ENCODE measurements at regions not wholly inside any gene's neighbourhood (a gene's known extent, or its start where the extent isn't known, plus 50 kb on each side); places are given as distances from the start of the nearest gene placed in this dataset.

- no peak for TF ChIP-seq NKRF (IDR thresholded peaks at IDR 0.05; ENCODE audit: borderline replicate concordance)
- 0 out of 2 replicates have a peak, but pooled peaks have one; percentile 43 for TF ChIP-seq ZNF696 (CRISPR knock-in tag; conservative IDR thresholded peaks at IDR 0.05)
- TF ChIP-seq BRF1 (IDR thresholded peaks at IDR 0.05; ENCODE audit: borderline replicate concordance, extremely low read depth, insufficient read length): no peak
- no peak for TF ChIP-seq ZNF12 (CRISPR knock-in tag; IDR thresholded peaks at IDR 0.05)
- TF ChIP-seq SRSF3 (IDR thresholded peaks at IDR 0.05; ENCODE audit: insufficient read depth, low read length): no peak
- no peak for TF ChIP-seq PML (IDR thresholded peaks at IDR 0.05; ENCODE audit: low read length)
- TF ChIP-seq NFATC3 (IDR thresholded peaks at IDR 0.05): no peak
- no peak for TF ChIP-seq CBX2 (IDR thresholded peaks at IDR 0.05; ENCODE audit: insufficient read depth, low read length, poor library complexity, severe bottlenecking)
- TF ChIP-seq ZBTB11 (CRISPR knock-in tag; IDR thresholded peaks at IDR 0.05): no peak
- TF ChIP-seq ZNF23 (CRISPR knock-in tag; IDR thresholded peaks at IDR 0.05): no peak
- no peak for TF ChIP-seq NFE2L1 (tag; IDR thresholded peaks at IDR 0.05; ENCODE audit: borderline replicate concordance, low read depth)
- TF ChIP-seq SOX6 (IDR thresholded peaks at IDR 0.05): no peak
- 0 out of 2 replicates have a peak, but pooled peaks have one; percentile 31 for TF ChIP-seq ZNF644 (tag; IDR thresholded peaks at IDR 0.05; ENCODE audit: low read depth)
- TF ChIP-seq ATF3 (IDR thresholded peaks at IDR 0.05): peak; percentile 13; the same call in 1 of the 2 replicates
- TF ChIP-seq ATF3 (CRISPR knock-in tag; conservative IDR thresholded peaks at IDR 0.05): no peak
- no peak for TF ChIP-seq CTBP1 (IDR thresholded peaks at IDR 0.05; ENCODE audit: borderline replicate concordance)
- TF ChIP-seq ZNF589 (CRISPR knock-in tag; IDR thresholded peaks at IDR 0.05; ENCODE audit: low read depth): peak; percentile 62; the same call in 1 of the 2 replicates
- 0 out of 2 replicates have a peak, but pooled peaks have one; percentile 26 for TF ChIP-seq LCOR (CRISPR knock-in tag; IDR thresholded peaks at IDR 0.05)
- TF ChIP-seq POLR2B (IDR thresholded peaks at IDR 0.05; ENCODE audit: low read depth, partially characterized antibody): peak; percentile 33
- TF ChIP-seq NELFE (IDR thresholded peaks at IDR 0.05; ENCODE audit: insufficient read depth, insufficient read length): no peak
- no peak for TF ChIP-seq ZNF324 (CRISPR knock-in tag; IDR thresholded peaks at IDR 0.05)
- TF ChIP-seq NCOA1 (IDR thresholded peaks at IDR 0.05; ENCODE audit: low read depth): no peak
- TF ChIP-seq BRCA1 (IDR thresholded peaks at IDR 0.05): no peak
- TF ChIP-seq BRCA1 (CRISPR knock-in tag; IDR thresholded peaks at IDR 0.05): no peak
These were observed 99.3 kb downstream of the GLUL start (continued) for GRCh38 chr1:182292193-182292741.

All from K562 (cell line).